H1 (cell line): ENCODE measurements at regions not wholly inside any gene's neighbourhood (a gene's known extent, or its start where the extent isn't known, plus 50 kb on each side); places are given as distances from the start of the nearest gene placed in this dataset.

ENCODE experiments used
- CTCF ChIA-PET: fragments of 300-600 bp; sonication (Branson Sonifier 250); formaldehyde crosslinking; loops from one replicate; lab custom pipeline; 2021; ENCODE audit not compliant: partially characterized antibody; lab: Charles Lee
- POLR2A ChIA-PET: fragments of 300-600 bp; sonication (Branson Sonifier 250); formaldehyde crosslinking; loops from one replicate; lab custom pipeline; 2021; ENCODE audit warnings: inconsistent platforms; ENCODE audit not compliant: partially characterized antibody; lab: Charles Lee
- DNase-seq, 2 experiments: peaks; one replicate each; pipeline versions ENCODE4 v3.0.0 to v3.0.0-alpha.2; 2010 to 2022; ENCODE audit warnings: low spot score in 2 of 2, low read depth in 1 of 2, mixed read lengths in 1 of 2
- FAIRE-seq: peaks from 2 replicates; lab custom pipeline; 2011; peaks lifted over from hg19 to GRCh38; lab: Jason Lieb, UNC
- H2AFZ ChIP-seq: 2 replicates; pipeline ENCODE4 v1.8.1; 2012; ENCODE audit warnings: low read length, inconsistent platforms
- H2AK5ac ChIP-seq: 2 replicates; pipeline ENCODE4 v1.6.1; 2013; ENCODE audit warnings: low read depth, low read length
- H2BK120ac ChIP-seq: replicated peaks from 2 replicates; pipeline ENCODE3; 2013; ENCODE audit warnings: low read depth, low read length, inconsistent platforms
- H2BK12ac ChIP-seq: 2 replicates; pipeline ENCODE4 v1.6.1; 2013; ENCODE audit warnings: low read depth, low read length
- H2BK15ac ChIP-seq: 2 replicates; pipeline ENCODE4 v1.6.1; 2013; ENCODE audit warnings: low read length
- H2BK20ac ChIP-seq: 2 replicates; pipeline ENCODE4 v1.6.1; 2013; ENCODE audit warnings: low read length
- H2BK5ac ChIP-seq: 2 replicates; pipeline ENCODE4 v1.6.1; 2013; ENCODE audit warnings: low read depth, low read length
- H3K14ac ChIP-seq: 2 replicates; pipeline ENCODE4 v1.6.1; 2013; ENCODE audit warnings: inconsistent platforms; ENCODE audit not compliant: insufficient read length
- H3K18ac ChIP-seq: 2 replicates; pipeline ENCODE4 v1.6.1; 2013; ENCODE audit warnings: low read length; ENCODE audit errors: extremely low read depth
- H3K23ac ChIP-seq: 2 replicates; pipeline ENCODE4 v1.6.1; 2013; ENCODE audit warnings: inconsistent platforms; ENCODE audit not compliant: insufficient read length
- H3K23me2 ChIP-seq: 2 replicates; pipeline ENCODE4 v1.6.1; 2013; ENCODE audit warnings: low read depth, low read length
- H3K27ac ChIP-seq: 2 replicates; pipeline ENCODE4 v1.6.1; 2011; ENCODE audit warnings: low read depth, low read length, inconsistent platforms
- H3K27me3 ChIP-seq, 4 experiments: replicated peaks in 1 of 4; 1 replicate in 1 of 4; 2 replicates in 3 of 4; pipeline versions ENCODE4 v1.6.1 to v1.8.1; 2011 to 2013; ENCODE audit warnings: low read length in 3 of 4, mild to moderate bottlenecking in 3 of 4, inconsistent platforms in 2 of 4, mixed read lengths in 2 of 4, moderate library complexity in 1 of 4; ENCODE audit not compliant: control insufficient read depth in 3 of 4, insufficient read depth in 3 of 4; ENCODE audit errors: extremely low read depth in 1 of 4
- H3K36me3 ChIP-seq, 4 experiments: 2 replicates each; pipeline versions ENCODE4 v1.6.1 to v1.8.1; 2011 to 2013; ENCODE audit warnings: mild to moderate bottlenecking in 4 of 4, low read length in 3 of 4, moderate library complexity in 2 of 4, control low read depth in 1 of 4, inconsistent platforms in 1 of 4; ENCODE audit not compliant: insufficient read depth in 4 of 4, control insufficient read depth in 2 of 4
- H3K4ac ChIP-seq: replicated peaks from 2 replicates; pipeline ENCODE3; 2013; ENCODE audit warnings: low read length, low read depth, mixed read lengths, inconsistent platforms; ENCODE audit not compliant: insufficient read length
- H3K4me1 ChIP-seq, 4 experiments: replicated peaks in 1 of 4; 1 replicate in 1 of 4; 2 replicates in 3 of 4; pipeline versions ENCODE4 v1.6.1 to v1.8.1; 2011 to 2013; ENCODE audit warnings: low read length in 3 of 4, inconsistent platforms in 2 of 4, mixed read lengths in 1 of 4; ENCODE audit not compliant: insufficient read depth in 4 of 4, control insufficient read depth in 3 of 4
- H3K4me2 ChIP-seq, 2 experiments: 2 replicates each; pipeline versions ENCODE4 v1.6.1 to v1.8.1; 2011 to 2013; ENCODE audit warnings: low read depth in 2 of 2, low read length in 2 of 2, control low read depth in 1 of 2, inconsistent platforms in 1 of 2, mild to moderate bottlenecking in 1 of 2; ENCODE audit not compliant: insufficient read depth in 1 of 2
- H3K4me3 ChIP-seq, 4 experiments: fragments of 200-600, 300-600 bp in 1 of 4; sonication (generic), shearing (Covaris generic), sonication (Bioruptor Twin) in 1 of 4; 2 replicates each; pipeline versions ENCODE4 v1.5.1 to v1.8.1; 2011 to 2016; ENCODE audit warnings: low read length in 4 of 4, low read depth in 3 of 4, control low read depth in 2 of 4, inconsistent platforms in 2 of 4, mild to moderate bottlenecking in 2 of 4, mixed read lengths in 1 of 4, moderate library complexity in 1 of 4; ENCODE audit not compliant: insufficient read depth in 2 of 4; ENCODE audit errors: extremely low read depth in 1 of 4
- H3K56ac ChIP-seq: replicated peaks from 2 replicates; pipeline ENCODE3; 2013; ENCODE audit warnings: low read depth, mild to moderate bottlenecking, mixed read lengths, low read length, inconsistent platforms; ENCODE audit not compliant: insufficient read length
- H3K79me1 ChIP-seq: 2 replicates; pipeline ENCODE4 v1.6.1; 2013; ENCODE audit warnings: low read depth, low read length, control low read depth
- H3K79me2 ChIP-seq, 2 experiments: 2 replicates each; pipeline versions ENCODE4 v1.6.1 to v1.8.1; 2012 to 2013; ENCODE audit warnings: low read length in 2 of 2, mild to moderate bottlenecking in 2 of 2, inconsistent platforms in 1 of 2; ENCODE audit not compliant: insufficient read depth in 2 of 2, control insufficient read depth in 1 of 2
- H3K9ac ChIP-seq, 4 experiments: replicated peaks in 1 of 4; 1 replicate in 1 of 4; 2 replicates in 3 of 4; pipeline versions ENCODE4 v1.6.1 to v1.8.1; 2011 to 2013; ENCODE audit warnings: low read depth in 3 of 4, low read length in 3 of 4, control low read depth in 2 of 4, mild to moderate bottlenecking in 2 of 4, moderate library complexity in 2 of 4, inconsistent platforms in 1 of 4; ENCODE audit errors: extremely low read depth in 1 of 4
- H3K9me3 ChIP-seq, 2 experiments: 2 replicates each; pipeline versions ENCODE4 v1.6.1 to v1.8.1; 2012 to 2013; ENCODE audit warnings: mild to moderate bottlenecking in 2 of 2, moderate library complexity in 2 of 2, control low read depth in 1 of 2, inconsistent platforms in 1 of 2, low read depth in 1 of 2, low read length in 1 of 2, mixed read lengths in 1 of 2; ENCODE audit not compliant: insufficient read depth in 2 of 2
- H4K20me1 ChIP-seq, 2 experiments: replicated peaks in 1 of 2; 2 replicates each; pipeline versions ENCODE3 to v1.8.1; 2011 to 2013; ENCODE audit warnings: inconsistent platforms in 2 of 2, low read length in 2 of 2, mild to moderate bottlenecking in 1 of 2; ENCODE audit not compliant: insufficient read depth in 2 of 2, control insufficient read depth in 1 of 2
- H4K5ac ChIP-seq: 2 replicates; pipeline ENCODE4 v1.6.1; 2013; ENCODE audit warnings: low read length, low read depth, mixed read lengths, inconsistent platforms; ENCODE audit not compliant: insufficient read length
- H4K8ac ChIP-seq: 2 replicates; pipeline ENCODE4 v1.8.0; 2013; ENCODE audit warnings: mild to moderate bottlenecking, moderate library complexity, low read length, inconsistent platforms; ENCODE audit not compliant: insufficient read depth; ENCODE audit errors: extremely low read depth
- H4K91ac ChIP-seq: replicated peaks from 2 replicates; pipeline ENCODE3; 2013; ENCODE audit warnings: low read length, mixed read lengths, inconsistent platforms; ENCODE audit not compliant: insufficient read length
- BRCA1 ChIP-seq: IDR thresholded peaks from 2 replicates; pipeline ENCODE4 v1.6.1; 2012; ENCODE audit warnings: low read depth, low read length, improper control_type of control experiment
- CREB1 ChIP-seq: IDR thresholded peaks from 2 replicates; pipeline ENCODE4 v1.6.1; 2012; ENCODE audit warnings: inconsistent platforms
- E2F6 ChIP-seq: IDR thresholded peaks from 2 replicates; pipeline ENCODE4 v1.6.1; 2012; ENCODE audit warnings: inconsistent platforms
- HDAC2 ChIP-seq, 2 experiments: fragments of 300-600 bp in 1 of 2; sonication (generic) in 1 of 2; IDR thresholded peaks; 2 replicates each; pipeline ENCODE4 v1.6.1; 2011 to 2012; ENCODE audit warnings: low read depth in 2 of 2, low read length in 2 of 2, mild to moderate bottlenecking in 2 of 2, moderate library complexity in 2 of 2, borderline replicate concordance in 1 of 2, inconsistent platforms in 1 of 2
- RNF2 ChIP-seq: fragments of 200-900, 300-1000 bp; sonication (generic); IDR thresholded peaks from 2 replicates; pipeline ENCODE4 v1.7.1; 2016; ENCODE audit warnings: borderline replicate concordance, low read depth, mild to moderate bottlenecking, antibody characterized with exemption, low read length; ENCODE audit not compliant: poor library complexity, severe bottlenecking; ENCODE audit errors: missing control alignments
- whole genome bisulfite sequencing, 2 experiments: shearing (Covaris generic) in 1 of 2; methylation state at CpG; one replicate each; pipeline versions ENCODE4 v1.1.6 to v1.1.7; 2013 to 2015; ENCODE audit warnings: low lambda C conversion rate in 2 of 2, mixed read lengths in 2 of 2, inconsistent platforms in 1 of 2, low coverage in 1 of 2, missing lambda C conversion rate in 1 of 2; ENCODE audit not compliant: insufficient replicate concordance in 2 of 2, insufficient coverage in 1 of 2, insufficient read length in 1 of 2; ENCODE audit errors: extremely low coverage in 1 of 2, missing lambda C conversion rate in 1 of 2; 5-methylcytosine and 5-hydroxymethylcytosine counted together

- Histone ChIP-seq H3K56ac (no peak overlapping the region), H3K9ac (no peak overlapping the region), H3K18ac (no peak overlapping the region), H4K91ac (no peak overlapping the region), H3K79me1 (no peaks in the 10 kb centered on the region), H3K4ac (no peak overlapping the region), H3K27ac (no peak overlapping the region), H2BK5ac (no peak overlapping the region), H3K4me3 (no peak overlapping the region), H3K4me1 (no peaks in the 10 kb centered on the region), H3K23me2 (peaks cover 5% of the 10 kb centered on the region; the same call in 1 of the 2 replicates), H4K5ac (no peak overlapping the region), H2BK20ac (no peak overlapping the region), H2AFZ (no peak overlapping the region), H3K14ac (no peak overlapping the region), H3K27me3 (no peaks in the 10 kb centered on the region), H2BK15ac (no peak overlapping the region), H2BK120ac (no peak overlapping the region), H4K8ac (no peak overlapping the region), H2AK5ac (no peak overlapping the region), H4K20me1 (peaks cover 0 to 4% of the 10 kb centered on the region in 2 experiments), H3K4me2 (no peak overlapping the region), H3K9me3 (no peaks in the 10 kb centered on the region), H2BK12ac (no peak overlapping the region), H3K79me2 (no peaks in the 10 kb centered on the region), H3K23ac (no peak overlapping the region), H3K36me3 (no peaks in the 10 kb centered on the region)
- ChIA-PET POLR2A (no interaction called here), CTCF (no interaction called here)
- DNase-seq (no peak), FAIRE-seq (no peak)
- no peak for TF ChIP-seq E2F6
- TF ChIP-seq BRCA1, result no peak
- TF ChIP-seq CREB1, result no peak
- TF ChIP-seq RNF2, result no peak
- no peak for TF ChIP-seq HDAC2 (IDR thresholded peaks at IDR 0.05; ENCODE audit: borderline replicate concordance in 1 of 2, low read depth in 2 of 2, low read length in 2 of 2)
- WGBS, 2 experiments, result 83% methylated on average over 2 of the region's 2 CpGs; no CpG with 5 or more reads in 1 of the 2 experiments
Observed at GRCh38 chr5:175032013-175032412, 307.6 kb downstream of the MSX2 start.
